ENCODE measurements at regions not wholly inside any gene's neighbourhood (a gene's known extent, or its start where the extent isn't known, plus 50 kb on each side); places are given as distances from the start of the nearest gene placed in this dataset.

- TF ChIP-seq ZNF8 (CRISPR knock-in tag; IDR thresholded peaks at IDR 0.05) (no peak), RARB (CRISPR knock-in tag; IDR thresholded peaks at IDR 0.05) (no peak), ZNF70 (CRISPR knock-in tag; IDR thresholded peaks at IDR 0.05) (no peak), CSRNP3 (CRISPR knock-in tag; IDR thresholded peaks at IDR 0.05) (no peak), OSR1 (CRISPR knock-in tag; IDR thresholded peaks at IDR 0.05) (no peak), PPARA (CRISPR knock-in tag; IDR thresholded peaks at IDR 0.05; ENCODE audit: borderline replicate concordance) (no peak), SNAI2 (CRISPR knock-in tag; IDR thresholded peaks at IDR 0.05) (no peak), ZC3H10 (CRISPR knock-in tag; IDR thresholded peaks at IDR 0.05) (no peak), ARNTL (CRISPR knock-in tag; IDR thresholded peaks at IDR 0.05; ENCODE audit: borderline replicate concordance, low read depth) (no peak), PATZ1 (CRISPR knock-in tag; IDR thresholded peaks at IDR 0.05; ENCODE audit: borderline replicate concordance) (no peak), ZNF565 (CRISPR knock-in tag; conservative IDR thresholded peaks at IDR 0.05; ENCODE audit: low read depth) (no peak), ZFP30 (CRISPR knock-in tag; IDR thresholded peaks at IDR 0.05) (no peak), TSHZ2 (CRISPR knock-in tag; IDR thresholded peaks at IDR 0.05) (no peak), ESRRG (CRISPR knock-in tag; IDR thresholded peaks at IDR 0.05) (no peak)
- TF ChIP-seq, protein P1, sequence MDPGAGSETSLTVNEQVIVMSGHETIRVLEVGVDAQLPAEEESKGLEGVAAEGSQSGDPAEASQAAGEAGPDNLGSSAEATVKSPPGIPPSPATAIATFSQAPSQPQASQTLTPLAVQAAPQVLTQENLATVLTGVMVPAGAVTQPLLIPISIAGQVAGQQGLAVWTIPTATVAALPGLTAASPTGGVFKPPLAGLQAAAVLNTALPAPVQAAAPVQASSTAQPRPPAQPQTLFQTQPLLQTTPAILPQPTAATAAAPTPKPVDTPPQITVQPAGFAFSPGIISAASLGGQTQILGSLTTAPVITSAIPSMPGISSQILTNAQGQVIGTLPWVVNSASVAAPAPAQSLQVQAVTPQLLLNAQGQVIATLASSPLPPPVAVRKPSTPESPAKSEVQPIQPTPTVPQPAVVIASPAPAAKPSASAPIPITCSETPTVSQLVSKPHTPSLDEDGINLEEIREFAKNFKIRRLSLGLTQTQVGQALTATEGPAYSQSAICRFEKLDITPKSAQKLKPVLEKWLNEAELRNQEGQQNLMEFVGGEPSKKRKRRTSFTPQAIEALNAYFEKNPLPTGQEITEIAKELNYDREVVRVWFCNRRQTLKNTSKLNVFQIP (CRISPR knock-in tag; IDR thresholded peaks at IDR 0.05; ENCODE audit: borderline replicate concordance, low read depth), result no peak
- TF ChIP-seq, protein P2, sequence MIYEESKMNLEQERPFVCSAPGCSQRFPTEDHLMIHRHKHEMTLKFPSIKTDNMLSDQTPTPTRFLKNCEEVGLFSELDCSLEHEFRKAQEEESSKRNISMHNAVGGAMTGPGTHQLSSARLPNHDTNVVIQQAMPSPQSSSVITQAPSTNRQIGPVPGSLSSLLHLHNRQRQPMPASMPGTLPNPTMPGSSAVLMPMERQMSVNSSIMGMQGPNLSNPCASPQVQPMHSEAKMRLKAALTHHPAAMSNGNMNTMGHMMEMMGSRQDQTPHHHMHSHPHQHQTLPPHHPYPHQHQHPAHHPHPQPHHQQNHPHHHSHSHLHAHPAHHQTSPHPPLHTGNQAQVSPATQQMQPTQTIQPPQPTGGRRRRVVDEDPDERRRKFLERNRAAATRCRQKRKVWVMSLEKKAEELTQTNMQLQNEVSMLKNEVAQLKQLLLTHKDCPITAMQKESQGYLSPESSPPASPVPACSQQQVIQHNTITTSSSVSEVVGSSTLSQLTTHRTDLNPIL (CRISPR knock-in tag; IDR thresholded peaks at IDR 0.05; ENCODE audit: low read depth), result no peak
- no peak for ATAC-seq
These were observed 1075.0 kb downstream of the BRD1 start for GRCh38 chr22:48752451-48753380.

DNA sequence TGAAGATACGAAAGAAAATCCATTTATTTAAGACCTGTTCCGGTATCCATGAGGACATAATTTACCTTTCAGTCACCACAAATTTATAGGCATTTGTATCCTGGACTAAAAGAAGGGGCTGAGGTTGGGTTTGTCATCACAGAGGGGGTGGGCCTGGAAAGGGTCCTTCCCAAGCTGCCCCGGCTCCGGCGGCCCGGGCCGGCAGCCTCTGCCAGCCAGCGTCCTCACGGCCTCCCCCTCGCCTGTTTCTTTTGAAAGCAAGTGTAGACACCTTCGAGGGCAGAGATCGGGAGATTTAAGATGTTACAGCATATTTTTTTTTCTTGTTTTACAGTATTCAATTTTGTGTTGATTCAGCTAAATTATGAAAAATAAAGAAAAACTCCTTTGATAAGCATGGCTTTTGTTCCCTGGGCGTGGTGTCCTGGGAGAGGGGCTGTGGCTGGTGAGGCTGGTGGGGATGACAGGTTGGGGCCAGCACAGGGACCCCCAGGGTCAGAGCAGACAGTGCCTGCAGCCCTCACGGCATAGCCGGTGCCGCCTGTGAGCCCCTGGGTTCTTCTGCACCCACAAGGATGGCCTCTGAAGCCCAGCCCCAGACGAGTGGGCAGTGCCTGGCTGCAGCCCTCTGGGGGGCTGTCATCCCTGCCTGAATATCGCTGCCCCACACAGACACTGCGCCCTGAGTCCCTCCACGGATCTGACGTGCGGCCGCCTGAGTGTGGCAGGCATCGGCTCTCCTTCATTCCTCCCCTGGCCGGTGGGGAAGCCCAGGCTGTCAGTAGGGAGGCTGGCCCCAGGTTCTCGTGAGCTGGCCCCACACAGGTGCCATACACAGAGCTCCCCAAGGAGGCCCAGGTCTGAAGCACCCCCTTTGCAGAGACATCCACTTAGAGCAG lies 1075.9 kb downstream of the BRD1 start:
- ATAC-seq, result no peak
- TF ChIP-seq BACH2 (CRISPR knock-in tag; IDR thresholded peaks at IDR 0.05; ENCODE audit: borderline replicate concordance) (no peak), ARNTL (CRISPR knock-in tag; IDR thresholded peaks at IDR 0.05; ENCODE audit: borderline replicate concordance, low read depth) (no peak), ZFP30 (CRISPR knock-in tag; IDR thresholded peaks at IDR 0.05) (no peak), OSR1 (CRISPR knock-in tag; IDR thresholded peaks at IDR 0.05) (no peak), ZNF565 (CRISPR knock-in tag; conservative IDR thresholded peaks at IDR 0.05; ENCODE audit: low read depth) (no peak), GLIS3 (CRISPR knock-in tag; IDR thresholded peaks at IDR 0.05) (no peak), ZNF8 (CRISPR knock-in tag; IDR thresholded peaks at IDR 0.05) (no peak), PPARA (CRISPR knock-in tag; IDR thresholded peaks at IDR 0.05; ENCODE audit: borderline replicate concordance) (no peak), TOX (CRISPR knock-in tag; IDR thresholded peaks at IDR 0.05; ENCODE audit: borderline replicate concordance) (no peak), CSDC2 (CRISPR knock-in tag; IDR thresholded peaks at IDR 0.05) (no peak), ZC3H10 (CRISPR knock-in tag; IDR thresholded peaks at IDR 0.05) (no peak), CSRNP3 (CRISPR knock-in tag; IDR thresholded peaks at IDR 0.05) (no peak)
- TF ChIP-seq, protein P2 (CRISPR knock-in tag; IDR thresholded peaks at IDR 0.05; ENCODE audit: low read depth), result no peak
- TF ChIP-seq, protein P1 (CRISPR knock-in tag; IDR thresholded peaks at IDR 0.05; ENCODE audit: borderline replicate concordance, low read depth), result no peak

Data from SK-N-SH treated with all-trans-retinoic acid at 6 μM for 48 hours (cell line).